ENCODE measurements at regions not wholly inside any gene's neighbourhood (a gene's known extent, or its start where the extent isn't known, plus 50 kb on each side); places are given as distances from the start of the nearest gene placed in this dataset.

GRCh38 chr2:5555636-5556035 lies 136.5 kb upstream of the SOX11 start:
- DNase-seq (ENCODE audit: extremely low read depth, low read depth) = no peak
- H3K4me3 ChIP-seq (replicated peaks; ENCODE audit: low read depth, low read length) = no peak overlapping the region
- TF ChIP-seq CTCF (IDR thresholded peaks at IDR 0.05; ENCODE audit: low read depth, low read length, missing control alignments) = no peak

- DNase-seq (ENCODE audit: extremely low read depth, low read depth) = no peak
- no peak overlapping the region for H3K4me3 ChIP-seq (replicated peaks; ENCODE audit: low read depth, low read length)
- no peak for TF ChIP-seq CTCF (IDR thresholded peaks at IDR 0.05; ENCODE audit: low read depth, low read length, missing control alignments)
These were observed 131.2 kb upstream of the SOX11 start for GRCh38 chr2:5561006-5561405.

GRCh38 chr2:5562426-5562825 lies 129.8 kb upstream of the SOX11 start:
- DNase-seq (ENCODE audit: extremely low read depth, low read depth) = no peak
- H3K4me3 ChIP-seq (replicated peaks; ENCODE audit: low read depth, low read length) = no peak overlapping the region
- TF ChIP-seq CTCF (IDR thresholded peaks at IDR 0.05; ENCODE audit: low read depth, low read length, missing control alignments) = no peak

GRCh38 chr2:5562865-5563264 lies 129.3 kb upstream of the SOX11 start:
- TF ChIP-seq CTCF (IDR thresholded peaks at IDR 0.05; ENCODE audit: low read depth, low read length, missing control alignments) = no peak
- no peak overlapping the region for H3K4me3 ChIP-seq (replicated peaks; ENCODE audit: low read depth, low read length)
- no peak for DNase-seq (ENCODE audit: extremely low read depth, low read depth)

DNA sequence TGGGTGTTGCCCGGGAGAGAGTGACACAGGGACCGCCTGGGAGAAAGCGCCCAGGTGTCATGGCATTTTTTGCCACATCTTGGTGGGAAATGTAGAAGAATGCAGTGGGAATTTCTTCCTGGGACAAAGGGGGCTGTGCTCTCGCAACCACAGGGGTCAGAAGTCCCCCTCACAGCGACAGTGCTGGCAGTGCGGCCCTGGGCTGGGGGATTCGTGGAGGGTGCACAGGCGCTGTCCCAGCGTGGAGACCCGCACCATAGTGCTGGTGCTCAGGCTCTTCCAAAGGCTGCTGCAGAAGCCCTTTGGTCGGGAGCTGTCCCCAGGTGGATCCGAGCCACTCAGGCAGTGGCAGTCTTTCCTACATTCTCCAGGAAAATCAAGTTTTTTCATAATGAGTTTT lies 128.8 kb upstream of the SOX11 start:
- no peak overlapping the region for H3K4me3 ChIP-seq (replicated peaks; ENCODE audit: low read depth, low read length)
- no peak for DNase-seq (ENCODE audit: extremely low read depth, low read depth)
- no peak for TF ChIP-seq CTCF (IDR thresholded peaks at IDR 0.05; ENCODE audit: low read depth, low read length, missing control alignments)

GRCh38 chr2:5569256-5569655 lies 122.9 kb upstream of the SOX11 start:
- TF ChIP-seq CTCF (IDR thresholded peaks at IDR 0.05; ENCODE audit: low read depth, low read length, missing control alignments) = no peak
- DNase-seq (ENCODE audit: extremely low read depth, low read depth) = no peak
- H3K4me3 ChIP-seq (replicated peaks; ENCODE audit: low read depth, low read length) = no peak overlapping the region

- no peak for DNase-seq (ENCODE audit: extremely low read depth, low read depth)
- H3K4me3 ChIP-seq (replicated peaks; ENCODE audit: low read depth, low read length) = no peak overlapping the region
- no peak for TF ChIP-seq CTCF (IDR thresholded peaks at IDR 0.05; ENCODE audit: low read depth, low read length, missing control alignments)
These were observed 116.2 kb upstream of the SOX11 start for GRCh38 chr2:5576015-5576414.

All from HFF-Myc (cell line).